ENCODE measurements at regions not wholly inside any gene's neighbourhood (a gene's known extent, or its start where the extent isn't known, plus 50 kb on each side); places are given as distances from the start of the nearest gene placed in this dataset.

DNA sequence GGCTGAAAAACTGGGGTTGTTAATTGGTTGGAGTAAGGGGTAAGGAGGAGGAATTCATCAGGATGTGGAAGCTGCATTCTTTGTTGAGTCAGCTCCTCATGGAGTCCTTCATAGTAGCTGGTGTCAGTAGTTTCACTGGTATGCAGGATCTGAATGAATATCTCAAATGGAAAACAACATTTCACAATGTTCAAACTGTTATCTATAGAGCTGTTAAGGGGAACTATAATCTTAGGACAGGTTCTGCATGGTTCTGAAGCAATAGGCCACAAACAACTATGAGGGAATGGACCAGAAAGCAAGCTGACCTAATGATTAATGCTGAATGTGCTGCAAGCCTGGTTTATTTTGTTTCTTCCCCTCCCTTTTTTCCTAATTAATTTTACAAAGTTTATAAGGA, 225.8 kb downstream of the IPMK start (continued):
- TF ChIP-seq, protein P1, sequence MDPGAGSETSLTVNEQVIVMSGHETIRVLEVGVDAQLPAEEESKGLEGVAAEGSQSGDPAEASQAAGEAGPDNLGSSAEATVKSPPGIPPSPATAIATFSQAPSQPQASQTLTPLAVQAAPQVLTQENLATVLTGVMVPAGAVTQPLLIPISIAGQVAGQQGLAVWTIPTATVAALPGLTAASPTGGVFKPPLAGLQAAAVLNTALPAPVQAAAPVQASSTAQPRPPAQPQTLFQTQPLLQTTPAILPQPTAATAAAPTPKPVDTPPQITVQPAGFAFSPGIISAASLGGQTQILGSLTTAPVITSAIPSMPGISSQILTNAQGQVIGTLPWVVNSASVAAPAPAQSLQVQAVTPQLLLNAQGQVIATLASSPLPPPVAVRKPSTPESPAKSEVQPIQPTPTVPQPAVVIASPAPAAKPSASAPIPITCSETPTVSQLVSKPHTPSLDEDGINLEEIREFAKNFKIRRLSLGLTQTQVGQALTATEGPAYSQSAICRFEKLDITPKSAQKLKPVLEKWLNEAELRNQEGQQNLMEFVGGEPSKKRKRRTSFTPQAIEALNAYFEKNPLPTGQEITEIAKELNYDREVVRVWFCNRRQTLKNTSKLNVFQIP (CRISPR knock-in tag; IDR thresholded peaks at IDR 0.05; ENCODE audit: borderline replicate concordance, low read depth): no peak
- TF ChIP-seq GLIS3 (CRISPR knock-in tag; IDR thresholded peaks at IDR 0.05): no peak

DNA sequence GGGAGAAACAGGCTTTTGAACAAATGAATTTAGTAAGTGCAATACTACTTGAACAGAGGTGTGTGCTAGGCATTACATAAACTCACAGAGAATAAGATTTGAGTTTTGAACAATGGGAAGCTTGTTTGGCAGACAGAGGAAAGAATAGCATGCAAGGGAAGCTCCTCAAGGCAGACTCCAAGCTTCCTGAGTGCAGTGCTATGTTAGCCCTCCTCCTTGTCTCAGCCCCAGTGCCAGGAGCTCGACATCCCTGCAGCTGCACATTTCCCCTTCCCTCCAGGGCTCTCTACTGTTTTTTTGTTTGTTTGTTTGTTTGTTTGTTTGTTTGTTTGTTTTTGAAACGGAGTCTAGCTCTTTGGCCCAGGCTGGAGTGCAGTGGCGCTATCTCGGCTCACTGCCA, 237.5 kb downstream of the IPMK start:
- no peak for ATAC-seq
- TF ChIP-seq SNAI2 (CRISPR knock-in tag; IDR thresholded peaks at IDR 0.05): no peak
- no peak for TF ChIP-seq ISL1 (CRISPR knock-in tag; IDR thresholded peaks at IDR 0.05)
- no peak for TF ChIP-seq ZNF70 (CRISPR knock-in tag; IDR thresholded peaks at IDR 0.05)
- no peak for TF ChIP-seq PPARA (CRISPR knock-in tag; IDR thresholded peaks at IDR 0.05; ENCODE audit: borderline replicate concordance)
- TF ChIP-seq ZC3H10 (CRISPR knock-in tag; IDR thresholded peaks at IDR 0.05): no peak
- TF ChIP-seq ESRRG (CRISPR knock-in tag; IDR thresholded peaks at IDR 0.05): no peak
- TF ChIP-seq, protein P2, sequence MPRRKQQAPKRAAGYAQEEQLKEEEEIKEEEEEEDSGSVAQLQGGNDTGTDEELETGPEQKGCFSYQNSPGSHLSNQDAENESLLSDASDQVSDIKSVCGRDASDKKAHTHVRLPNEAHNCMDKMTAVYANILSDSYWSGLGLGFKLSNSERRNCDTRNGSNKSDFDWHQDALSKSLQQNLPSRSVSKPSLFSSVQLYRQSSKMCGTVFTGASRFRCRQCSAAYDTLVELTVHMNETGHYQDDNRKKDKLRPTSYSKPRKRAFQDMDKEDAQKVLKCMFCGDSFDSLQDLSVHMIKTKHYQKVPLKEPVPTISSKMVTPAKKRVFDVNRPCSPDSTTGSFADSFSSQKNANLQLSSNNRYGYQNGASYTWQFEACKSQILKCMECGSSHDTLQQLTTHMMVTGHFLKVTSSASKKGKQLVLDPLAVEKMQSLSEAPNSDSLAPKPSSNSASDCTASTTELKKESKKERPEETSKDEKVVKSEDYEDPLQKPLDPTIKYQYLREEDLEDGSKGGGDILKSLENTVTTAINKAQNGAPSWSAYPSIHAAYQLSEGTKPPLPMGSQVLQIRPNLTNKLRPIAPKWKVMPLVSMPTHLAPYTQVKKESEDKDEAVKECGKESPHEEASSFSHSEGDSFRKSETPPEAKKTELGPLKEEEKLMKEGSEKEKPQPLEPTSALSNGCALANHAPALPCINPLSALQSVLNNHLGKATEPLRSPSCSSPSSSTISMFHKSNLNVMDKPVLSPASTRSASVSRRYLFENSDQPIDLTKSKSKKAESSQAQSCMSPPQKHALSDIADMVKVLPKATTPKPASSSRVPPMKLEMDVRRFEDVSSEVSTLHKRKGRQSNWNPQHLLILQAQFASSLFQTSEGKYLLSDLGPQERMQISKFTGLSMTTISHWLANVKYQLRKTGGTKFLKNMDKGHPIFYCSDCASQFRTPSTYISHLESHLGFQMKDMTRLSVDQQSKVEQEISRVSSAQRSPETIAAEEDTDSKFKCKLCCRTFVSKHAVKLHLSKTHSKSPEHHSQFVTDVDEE (CRISPR knock-in tag; IDR thresholded peaks at IDR 0.05): no peak
- TF ChIP-seq ZFP30 (CRISPR knock-in tag; IDR thresholded peaks at IDR 0.05): no peak
- TF ChIP-seq CSDC2 (CRISPR knock-in tag; IDR thresholded peaks at IDR 0.05): no peak
- TF ChIP-seq, protein P1 (CRISPR knock-in tag; IDR thresholded peaks at IDR 0.05; ENCODE audit: borderline replicate concordance, low read depth): no peak
- no peak for TF ChIP-seq RARB (CRISPR knock-in tag; IDR thresholded peaks at IDR 0.05)
- no peak for TF ChIP-seq ZNF565 (CRISPR knock-in tag; conservative IDR thresholded peaks at IDR 0.05; ENCODE audit: low read depth)
- TF ChIP-seq OSR1 (CRISPR knock-in tag; IDR thresholded peaks at IDR 0.05): no peak
- no peak for TF ChIP-seq ZNF8 (CRISPR knock-in tag; IDR thresholded peaks at IDR 0.05)
- TF ChIP-seq, protein P3, sequence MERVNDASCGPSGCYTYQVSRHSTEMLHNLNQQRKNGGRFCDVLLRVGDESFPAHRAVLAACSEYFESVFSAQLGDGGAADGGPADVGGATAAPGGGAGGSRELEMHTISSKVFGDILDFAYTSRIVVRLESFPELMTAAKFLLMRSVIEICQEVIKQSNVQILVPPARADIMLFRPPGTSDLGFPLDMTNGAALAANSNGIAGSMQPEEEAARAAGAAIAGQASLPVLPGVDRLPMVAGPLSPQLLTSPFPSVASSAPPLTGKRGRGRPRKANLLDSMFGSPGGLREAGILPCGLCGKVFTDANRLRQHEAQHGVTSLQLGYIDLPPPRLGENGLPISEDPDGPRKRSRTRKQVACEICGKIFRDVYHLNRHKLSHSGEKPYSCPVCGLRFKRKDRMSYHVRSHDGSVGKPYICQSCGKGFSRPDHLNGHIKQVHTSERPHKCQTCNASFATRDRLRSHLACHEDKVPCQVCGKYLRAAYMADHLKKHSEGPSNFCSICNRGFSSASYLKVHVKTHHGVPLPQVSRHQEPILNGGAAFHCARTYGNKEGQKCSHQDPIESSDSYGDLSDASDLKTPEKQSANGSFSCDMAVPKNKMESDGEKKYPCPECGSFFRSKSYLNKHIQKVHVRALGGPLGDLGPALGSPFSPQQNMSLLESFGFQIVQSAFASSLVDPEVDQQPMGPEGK (CRISPR knock-in tag; IDR thresholded peaks at IDR 0.05; ENCODE audit: borderline replicate concordance): no peak
- TF ChIP-seq ZFP3 (CRISPR knock-in tag; IDR thresholded peaks at IDR 0.05): no peak
- no peak for TF ChIP-seq ARNTL (CRISPR knock-in tag; IDR thresholded peaks at IDR 0.05; ENCODE audit: borderline replicate concordance, low read depth)
- no peak for TF ChIP-seq TOX (CRISPR knock-in tag; IDR thresholded peaks at IDR 0.05; ENCODE audit: borderline replicate concordance)
- TF ChIP-seq BACH2 (CRISPR knock-in tag; IDR thresholded peaks at IDR 0.05; ENCODE audit: borderline replicate concordance): no peak
- TF ChIP-seq GLIS3 (CRISPR knock-in tag; IDR thresholded peaks at IDR 0.05): no peak

DNA sequence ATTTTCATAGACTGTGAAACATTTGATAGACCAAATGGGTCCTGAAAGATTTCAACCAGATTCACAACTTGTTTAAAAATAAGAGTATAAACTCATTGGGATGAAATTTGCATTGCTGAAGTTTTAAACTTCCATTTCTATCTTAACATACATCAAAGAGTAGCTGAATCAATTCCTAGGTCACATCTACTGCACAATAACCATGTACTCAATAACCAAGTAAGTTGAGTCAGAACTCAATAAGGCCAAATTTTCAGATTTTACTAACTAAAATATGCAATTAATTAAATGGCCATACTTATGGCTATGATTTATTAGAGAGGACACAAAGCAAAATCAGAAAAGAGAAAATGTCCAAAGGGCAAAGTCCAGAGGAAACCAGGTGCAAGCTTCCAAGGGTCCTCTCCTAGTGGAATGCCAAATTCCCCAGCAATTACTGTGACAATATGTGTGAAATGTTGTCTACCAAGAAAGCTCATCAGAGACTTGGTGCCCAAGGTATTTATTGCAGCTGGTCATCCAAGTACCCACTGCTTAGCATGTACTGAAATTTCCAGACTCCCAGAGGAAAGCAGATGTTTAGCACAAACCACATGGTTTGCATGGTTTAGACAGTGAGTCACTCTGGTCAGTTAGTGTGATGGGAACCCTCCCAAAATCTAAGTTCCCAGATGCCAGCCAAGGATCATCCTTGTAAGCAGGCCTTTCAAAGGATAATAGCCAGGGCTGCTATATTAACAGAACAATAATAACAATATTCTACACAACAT, 238.9 kb downstream of the IPMK start:
- ATAC-seq: peak; percentile 81
- TF ChIP-seq, protein P1 (CRISPR knock-in tag; IDR thresholded peaks at IDR 0.05; ENCODE audit: borderline replicate concordance, low read depth): no peak
- TF ChIP-seq ZNF8 (CRISPR knock-in tag; IDR thresholded peaks at IDR 0.05) (no peak), ZNF70 (CRISPR knock-in tag; IDR thresholded peaks at IDR 0.05) (no peak), GLIS3 (CRISPR knock-in tag; IDR thresholded peaks at IDR 0.05) (no peak), ZFP3 (CRISPR knock-in tag; IDR thresholded peaks at IDR 0.05) (no peak), TOX (CRISPR knock-in tag; IDR thresholded peaks at IDR 0.05; ENCODE audit: borderline replicate concordance) (no peak), ARNTL (CRISPR knock-in tag; IDR thresholded peaks at IDR 0.05; ENCODE audit: borderline replicate concordance, low read depth) (no peak), ZFP30 (CRISPR knock-in tag; IDR thresholded peaks at IDR 0.05) (no peak), CSDC2 (CRISPR knock-in tag; IDR thresholded peaks at IDR 0.05) (no peak), ZC3H10 (CRISPR knock-in tag; IDR thresholded peaks at IDR 0.05) (no peak), ESRRG (CRISPR knock-in tag; IDR thresholded peaks at IDR 0.05) (no peak), TCF4 (CRISPR knock-in tag; IDR thresholded peaks at IDR 0.05; ENCODE audit: borderline replicate concordance) (no peak)
- TF ChIP-seq, protein P4, sequence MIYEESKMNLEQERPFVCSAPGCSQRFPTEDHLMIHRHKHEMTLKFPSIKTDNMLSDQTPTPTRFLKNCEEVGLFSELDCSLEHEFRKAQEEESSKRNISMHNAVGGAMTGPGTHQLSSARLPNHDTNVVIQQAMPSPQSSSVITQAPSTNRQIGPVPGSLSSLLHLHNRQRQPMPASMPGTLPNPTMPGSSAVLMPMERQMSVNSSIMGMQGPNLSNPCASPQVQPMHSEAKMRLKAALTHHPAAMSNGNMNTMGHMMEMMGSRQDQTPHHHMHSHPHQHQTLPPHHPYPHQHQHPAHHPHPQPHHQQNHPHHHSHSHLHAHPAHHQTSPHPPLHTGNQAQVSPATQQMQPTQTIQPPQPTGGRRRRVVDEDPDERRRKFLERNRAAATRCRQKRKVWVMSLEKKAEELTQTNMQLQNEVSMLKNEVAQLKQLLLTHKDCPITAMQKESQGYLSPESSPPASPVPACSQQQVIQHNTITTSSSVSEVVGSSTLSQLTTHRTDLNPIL (CRISPR knock-in tag; IDR thresholded peaks at IDR 0.05; ENCODE audit: low read depth): no peak
- TF ChIP-seq, protein P5, sequence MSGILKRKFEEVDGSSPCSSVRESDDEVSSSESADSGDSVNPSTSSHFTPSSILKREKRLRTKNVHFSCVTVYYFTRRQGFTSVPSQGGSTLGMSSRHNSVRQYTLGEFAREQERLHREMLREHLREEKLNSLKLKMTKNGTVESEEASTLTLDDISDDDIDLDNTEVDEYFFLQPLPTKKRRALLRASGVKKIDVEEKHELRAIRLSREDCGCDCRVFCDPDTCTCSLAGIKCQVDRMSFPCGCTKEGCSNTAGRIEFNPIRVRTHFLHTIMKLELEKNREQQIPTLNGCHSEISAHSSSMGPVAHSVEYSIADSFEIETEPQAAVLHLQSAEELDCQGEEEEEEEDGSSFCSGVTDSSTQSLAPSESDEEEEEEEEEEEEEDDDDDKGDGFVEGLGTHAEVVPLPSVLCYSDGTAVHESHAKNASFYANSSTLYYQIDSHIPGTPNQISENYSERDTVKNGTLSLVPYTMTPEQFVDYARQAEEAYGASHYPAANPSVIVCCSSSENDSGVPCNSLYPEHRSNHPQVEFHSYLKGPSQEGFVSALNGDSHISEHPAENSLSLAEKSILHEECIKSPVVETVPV (CRISPR knock-in tag; IDR thresholded peaks at IDR 0.05): no peak
